Uterus (tissue), 2 donors: ENCODE measurements at regions not wholly inside any gene's neighbourhood (a gene's known extent, or its start where the extent isn't known, plus 50 kb on each side); places are given as distances from the start of the nearest gene placed in this dataset.

Experiments
- POLR2A ChIP-seq, 2 donors: fragments of 450-650 bp; IDR thresholded peaks; one replicate each; pipeline ENCODE4 v1.6.1; 2016; ENCODE audit warnings: antibody characterized with exemption in 2 of 2, mild to moderate bottlenecking in 1 of 2, moderate library complexity in 1 of 2
- TF ChIP-seq, protein P1 (sequence below), 4 experiments: fragments of 200-600 bp in 2 of 4; fragments of 450-650 bp in 2 of 4; sonication (generic) in 2 of 4; IDR thresholded peaks; one replicate each; pipeline ENCODE4 v1.5.1; 2016 to 2019; ENCODE audit warnings: antibody characterized with exemption in 4 of 4, mild to moderate bottlenecking in 2 of 4, moderate library complexity in 1 of 4

DNA sequence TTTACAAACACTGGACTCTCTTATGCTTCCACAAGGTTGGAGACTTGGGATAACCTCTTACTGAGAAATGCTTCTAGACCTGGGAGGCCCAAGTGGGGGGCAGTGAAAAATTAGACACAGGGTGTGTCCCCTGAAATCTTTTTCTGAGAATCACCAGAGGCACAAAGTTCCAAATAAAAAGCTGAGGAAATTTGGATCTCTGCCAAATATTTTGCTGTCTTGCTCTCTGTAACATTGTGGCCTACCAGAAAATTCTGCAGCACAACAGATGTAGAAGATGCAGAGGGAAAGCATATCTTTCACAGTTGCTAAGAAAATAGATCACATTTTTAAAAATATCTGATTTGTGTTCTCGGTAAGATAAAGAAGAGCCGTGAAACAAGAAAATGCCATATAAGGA, 849.4 kb downstream of the CCSER2 start:
- TF ChIP-seq POLR2A (IDR thresholded peaks at IDR 0.05), result no peak
- TF ChIP-seq, protein P1, sequence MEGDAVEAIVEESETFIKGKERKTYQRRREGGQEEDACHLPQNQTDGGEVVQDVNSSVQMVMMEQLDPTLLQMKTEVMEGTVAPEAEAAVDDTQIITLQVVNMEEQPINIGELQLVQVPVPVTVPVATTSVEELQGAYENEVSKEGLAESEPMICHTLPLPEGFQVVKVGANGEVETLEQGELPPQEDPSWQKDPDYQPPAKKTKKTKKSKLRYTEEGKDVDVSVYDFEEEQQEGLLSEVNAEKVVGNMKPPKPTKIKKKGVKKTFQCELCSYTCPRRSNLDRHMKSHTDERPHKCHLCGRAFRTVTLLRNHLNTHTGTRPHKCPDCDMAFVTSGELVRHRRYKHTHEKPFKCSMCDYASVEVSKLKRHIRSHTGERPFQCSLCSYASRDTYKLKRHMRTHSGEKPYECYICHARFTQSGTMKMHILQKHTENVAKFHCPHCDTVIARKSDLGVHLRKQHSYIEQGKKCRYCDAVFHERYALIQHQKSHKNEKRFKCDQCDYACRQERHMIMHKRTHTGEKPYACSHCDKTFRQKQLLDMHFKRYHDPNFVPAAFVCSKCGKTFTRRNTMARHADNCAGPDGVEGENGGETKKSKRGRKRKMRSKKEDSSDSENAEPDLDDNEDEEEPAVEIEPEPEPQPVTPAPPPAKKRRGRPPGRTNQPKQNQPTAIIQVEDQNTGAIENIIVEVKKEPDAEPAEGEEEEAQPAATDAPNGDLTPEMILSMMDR (IDR thresholded peaks at IDR 0.05), result no peak
